ENCODE measurements at regions not wholly inside any gene's neighbourhood (a gene's known extent, or its start where the extent isn't known, plus 50 kb on each side); places are given as distances from the start of the nearest gene placed in this dataset.

GRCh38 chr6:43860285-43860684 is 90.3 kb downstream of the VEGFA start:
- Histone ChIP-seq H3K27me3 (ENCODE audit: insufficient read depth) (0 out of 2 replicates have a peak, but pooled peaks cover 17% of the 10 kb centered on the region), H3K9me3 (no peaks in the 10 kb centered on the region), H3K4me3 (ENCODE audit: low read depth in 2 of 2, low read length in 1 of 2) (no peak overlapping the region), H3K4me2 (no peak overlapping the region), H3K4me1 (ENCODE audit: control insufficient read depth in 1 of 2, insufficient read depth in 2 of 2, low read depth in 1 of 2, low read length in 1 of 2) (peaks cover 0 to 31% of the 10 kb centered on the region in 2 experiments; a peak in 2 of 4 replicates), H3K27ac (ENCODE audit: low read depth in 2 of 2, low read length in 1 of 2) (no peak overlapping the region; a peak in 1 of 4 replicates), H3K36me3 (replicated peaks in 1 of 2; ENCODE audit: control insufficient read depth in 1 of 2, insufficient read depth in 2 of 2, low read length in 1 of 2) (no peaks in the 10 kb centered on the region), H3K79me2 (ENCODE audit: insufficient read depth) (no peaks in the 10 kb centered on the region), H3K9ac (no peak overlapping the region), H3F3A (replicated peaks; ENCODE audit: insufficient read depth) (no peaks in the 10 kb centered on the region), H3K9me2 (no peaks in the 10 kb centered on the region), H4K20me1 (ENCODE audit: insufficient read depth) (no peaks in the 10 kb centered on the region), H2AFZ (ENCODE audit: low read depth) (no peak overlapping the region)
- ChIA-PET CTCF (interaction anchor here (0.9 to 7.8 kb wide), 7 partner anchors 12 to 313 kb away, joined by 3 to 104 read pairs (median 4); partner anchors contain the start of gene VEGFA), POLR2A (interaction anchor here (1.1 kb wide), 2 partner anchors 40 to 91 kb away, joined by 3 read pairs; no protein-coding TSS in a partner anchor)
- 69% methylated on average over 5 of the region's 7 CpGs for WGBS (ENCODE audit: low lambda C conversion rate)
- DNase-seq, result no peak
- TF ChIP-seq USF1 (IDR thresholded peaks at IDR 0.05; ENCODE audit: borderline replicate concordance, low read depth) (no peak), CTCF (IDR thresholded peaks at IDR 0.05) (no peak), USF2 (IDR thresholded peaks at IDR 0.05; ENCODE audit: borderline replicate concordance, low read depth, low read length) (no peak), MEF2A (IDR thresholded peaks at IDR 0.05; ENCODE audit: borderline replicate concordance, low read depth) (no peak), FOXM1 (IDR thresholded peaks at IDR 0.05; ENCODE audit: low read depth) (no peak), CHD2 (IDR thresholded peaks at IDR 0.05; ENCODE audit: low read length, partially characterized antibody) (no peak), EZH2phosphoT487 (IDR thresholded peaks at IDR 0.05; ENCODE audit: borderline replicate concordance, low read depth) (no peak), POLR2AphosphoS5 (IDR thresholded peaks at IDR 0.05; ENCODE audit: low read depth, low read length) (no peak), ELF1 (IDR thresholded peaks at IDR 0.05) (no peak)

GRCh38 chr6:43859213-43859612 is 89.2 kb downstream of the VEGFA start:
- peaks cover 0 to 41% of the 10 kb centered on the region in 2 experiments; a peak in 1 of 4 replicates for H3K4me1 ChIP-seq (ENCODE audit: control insufficient read depth in 1 of 2, insufficient read depth in 2 of 2, low read depth in 1 of 2, low read length in 1 of 2)
- ChIA-PET CTCF (interaction anchor here (0.8 to 7.8 kb wide), 4 partner anchors 18 to 314 kb away, joined by 3 to 104 read pairs (median 4); partner anchors contain the start of gene VEGFA), POLR2A (no interaction called here)
- H3K9me2 ChIP-seq, result no peaks in the 10 kb centered on the region
- H4K20me1 ChIP-seq (ENCODE audit: insufficient read depth), result no peaks in the 10 kb centered on the region
- H3F3A ChIP-seq (replicated peaks; ENCODE audit: insufficient read depth), result no peaks in the 10 kb centered on the region
- TF ChIP-seq GATA2 (CRISPR knock-in tag; IDR thresholded peaks at IDR 0.05), result no peak
- no peak for TF ChIP-seq ELF1 (IDR thresholded peaks at IDR 0.05)
- no peak for TF ChIP-seq MXI1 (IDR thresholded peaks at IDR 0.05; ENCODE audit: low read depth, low read length)
- DNase-seq, result no peak
- H3K27ac ChIP-seq (ENCODE audit: low read depth in 2 of 2, low read length in 1 of 2), result no peak overlapping the region
- H3K9me3 ChIP-seq, result no peaks in the 10 kb centered on the region
- no peaks in the 10 kb centered on the region for H3K36me3 ChIP-seq (replicated peaks in 1 of 2; ENCODE audit: control insufficient read depth in 1 of 2, insufficient read depth in 2 of 2, low read length in 1 of 2)
- WGBS (ENCODE audit: low lambda C conversion rate), result 94% methylated on average over 9 of the region's 9 CpGs
- H3K4me3 ChIP-seq (ENCODE audit: low read depth in 2 of 2, low read length in 1 of 2), result no peak overlapping the region
- H3K79me2 ChIP-seq (ENCODE audit: insufficient read depth), result no peaks in the 10 kb centered on the region
- no peak overlapping the region for H3K4me2 ChIP-seq
- no peak overlapping the region for H3K9ac ChIP-seq
- 0 out of 2 replicates have a peak, but pooled peaks cover 7% of the 10 kb centered on the region for H3K27me3 ChIP-seq (ENCODE audit: insufficient read depth)
- H2AFZ ChIP-seq (ENCODE audit: low read depth), result no peak overlapping the region

All from SK-N-SH (cell line).